Glutamatergic neuron (in vitro differentiated cells): ENCODE measurements at regions not wholly inside any gene's neighbourhood (a gene's known extent, or its start where the extent isn't known, plus 50 kb on each side); places are given as distances from the start of the nearest gene placed in this dataset.

ENCODE experiments used
- DNase-seq: peaks from one replicate; pipeline ENCODE4 v3.0.0; 2022
- H3K27ac Mint-ChIP-seq: one replicate; pipeline ENCODE4 v1.8.0; 2020; ENCODE audit warnings: mild to moderate bottlenecking, mixed read lengths, inconsistent platforms; ENCODE audit not compliant: unreplicated experiment
- H3K27me3 Mint-ChIP-seq: one replicate; pipeline ENCODE4 v1.8.0; 2020; ENCODE audit warnings: mild to moderate bottlenecking, moderate library complexity, mixed read lengths, inconsistent platforms; ENCODE audit not compliant: unreplicated experiment
- H3K36me3 Mint-ChIP-seq: one replicate; pipeline ENCODE4 v1.8.0; 2020; ENCODE audit warnings: mild to moderate bottlenecking, mixed read lengths, inconsistent platforms; ENCODE audit not compliant: unreplicated experiment
- H3K4me1 Mint-ChIP-seq: one replicate; pipeline ENCODE4 v1.8.0; 2020; ENCODE audit warnings: mild to moderate bottlenecking, low read depth, mixed read lengths, inconsistent platforms; ENCODE audit not compliant: unreplicated experiment
- H3K4me3 Mint-ChIP-seq: one replicate; pipeline ENCODE4 v1.8.0; 2020; ENCODE audit warnings: mild to moderate bottlenecking, mixed read lengths, inconsistent platforms; ENCODE audit not compliant: unreplicated experiment
- H3K9me3 Mint-ChIP-seq: one replicate; pipeline ENCODE4 v1.8.0; 2020; ENCODE audit warnings: mild to moderate bottlenecking, moderate library complexity, mixed read lengths, inconsistent platforms; ENCODE audit not compliant: unreplicated experiment
- CTCF ChIP-seq: fragments of 200-600 bp; sonication (generic); IDR thresholded peaks from one replicate; pipeline ENCODE4 v1.5.0; 2021; ENCODE audit not compliant: partially characterized antibody, unreplicated experiment

GRCh38 chr2:158049129-158049855 lies 52.4 kb upstream of the UPP2 start:
- Mint-ChIP-seq H3K4me3 (no peak overlapping the region), H3K27me3 (peaks cover 2% of the 10 kb centered on the region), H3K4me1 (peaks cover 6% of the 10 kb centered on the region), H3K9me3 (no peaks in the 10 kb centered on the region), H3K27ac (no peak overlapping the region), H3K36me3 (no peaks in the 10 kb centered on the region)
- TF ChIP-seq CTCF: no peak
- DNase-seq: no peak

- no peak for DNase-seq
- Mint-ChIP-seq H3K27ac (no peak overlapping the region), H3K27me3 (peaks cover 2% of the 10 kb centered on the region), H3K4me3 (no peak overlapping the region), H3K36me3 (no peaks in the 10 kb centered on the region), H3K4me1 (peaks cover 11% of the 10 kb centered on the region), H3K9me3 (no peaks in the 10 kb centered on the region)
- TF ChIP-seq CTCF: no peak
These were observed 53.3 kb upstream of the UPP2 start for GRCh38 chr2:158048327-158048726.

- Mint-ChIP-seq H3K4me3 (no peak overlapping the region), H3K27ac (no peak overlapping the region), H3K9me3 (no peaks in the 10 kb centered on the region), H3K27me3 (peaks cover 2% of the 10 kb centered on the region), H3K4me1 (peaks cover 21% of the 10 kb centered on the region), H3K36me3 (no peaks in the 10 kb centered on the region)
- DNase-seq: no peak
- TF ChIP-seq CTCF: no peak
These were observed 54.5 kb upstream of the UPP2 start for GRCh38 chr2:158047156-158047611.

- no peak for DNase-seq
- no peak for TF ChIP-seq CTCF
- Mint-ChIP-seq H3K27ac (no peak overlapping the region), H3K36me3 (no peaks in the 10 kb centered on the region), H3K27me3 (no peaks in the 10 kb centered on the region), H3K9me3 (peaks cover 3% of the 10 kb centered on the region), H3K4me3 (no peak overlapping the region), H3K4me1 (peaks cover 29% of the 10 kb centered on the region)
These were observed 55.4 kb upstream of the UPP2 start for GRCh38 chr2:158046121-158046880.

GRCh38 chr2:158045362-158045761 lies 56.3 kb upstream of the UPP2 start:
- Mint-ChIP-seq H3K27ac (no peak overlapping the region), H3K36me3 (no peaks in the 10 kb centered on the region), H3K9me3 (peaks cover 3% of the 10 kb centered on the region), H3K4me3 (no peak overlapping the region), H3K4me1 (peaks cover 30% of the 10 kb centered on the region), H3K27me3 (no peaks in the 10 kb centered on the region)
- TF ChIP-seq CTCF: no peak
- no peak for DNase-seq
